K562 (cell line): ENCODE measurements at regions not wholly inside any gene's neighbourhood (a gene's known extent, or its start where the extent isn't known, plus 50 kb on each side); places are given as distances from the start of the nearest gene placed in this dataset.

Source experiments
- ATAC-seq: fragments of 200-7000 bp; cut with Tn5 transposase; 3 replicates; pipeline ENCODE4 v1.9.1; 2020; ENCODE audit warnings: moderate library complexity
- BruUV-seq: library from RNA; stranded (reverse); fragments of 400-500 nt; replicated peaks from 2 replicates; lab custom pipeline; 2021; lab: Mats Ljungman, UMichigan
- CTCF ChIA-PET: fragments of 300-600 bp; formaldehyde crosslinking; extraction: SDS; loops from one replicate; lab custom pipeline; 2021; ENCODE audit warnings: low intra/inter-chr PET ratio; lab: Yijun Ruan, JAX
- POLR2A ChIA-PET: fragments of 300-600, 350-650 bp; sonication (Branson Sonifier 250); formaldehyde crosslinking; extraction: SDS; loops from one replicate; lab custom pipeline; 2021; ENCODE audit warnings: antibody characterized with exemption, inconsistent platforms; lab: Yijun Ruan, JAX
- DNase-seq, 4 experiments: peaks; one replicate each; pipeline versions ENCODE4 v3.0.0 to v3.0.0-alpha.2; 2011 to 2018; ENCODE audit warnings: low spot score in 3 of 4, mixed read lengths in 3 of 4; ENCODE audit errors: extremely low read depth in 1 of 4
- FAIRE-seq: peaks from 2 replicates; lab custom pipeline; 2011; peaks lifted over from hg19 to GRCh38; lab: Jason Lieb, UNC
- H2AFZ ChIP-seq: 2 replicates; pipeline ENCODE4 v1.6.0; 2011; ENCODE audit warnings: low read depth, low read length, control low read depth, inconsistent platforms
- H3K27ac ChIP-seq: fragments of 200-600 bp; 3 replicates; pipeline ENCODE4 v1.8.0; 2011; ENCODE audit warnings: low read depth, mild to moderate bottlenecking, control low read depth, inconsistent platforms, low read length, moderate library complexity, mixed read lengths; ENCODE audit errors: extremely low read depth
- H3K27me3 ChIP-seq, 2 experiments: fragments of 300-600 bp in 1 of 2; 2 replicates in 1 of 2; 3 replicates in 1 of 2; pipeline versions ENCODE4 v1.6.0 to v1.8.0; 2011; ENCODE audit warnings: inconsistent platforms in 2 of 2, low read length in 2 of 2, mild to moderate bottlenecking in 1 of 2, mixed read lengths in 1 of 2, moderate library complexity in 1 of 2; ENCODE audit not compliant: control insufficient read depth in 2 of 2, insufficient read depth in 2 of 2
- H3K36me3 ChIP-seq: fragments of 300-600 bp; 3 replicates; pipeline ENCODE4 v1.8.0; 2011; ENCODE audit warnings: mild to moderate bottlenecking, low read length, inconsistent platforms; ENCODE audit not compliant: control insufficient read depth, insufficient read depth
- H3K4me1 ChIP-seq, 2 experiments: fragments of 200-600 bp in 1 of 2; replicated peaks in 1 of 2; 2 replicates in 1 of 2; 3 replicates in 1 of 2; pipeline versions ENCODE4 v1.5.1 to v1.8.0; 2011; ENCODE audit warnings: inconsistent platforms in 2 of 2, low read length in 2 of 2, mild to moderate bottlenecking in 1 of 2, mixed read lengths in 1 of 2, moderate library complexity in 1 of 2; ENCODE audit not compliant: control insufficient read depth in 2 of 2, insufficient read depth in 2 of 2
- H3K4me2 ChIP-seq: 2 replicates; pipeline ENCODE4 v1.6.1; 2011; ENCODE audit warnings: low read length, control low read depth, inconsistent platforms, mixed read lengths; ENCODE audit not compliant: insufficient read depth
- H3K4me3 ChIP-seq: fragments of 200-600 bp; sonication (generic), shearing (Covaris generic); 2 replicates; pipeline ENCODE4 v1.5.1; 2016; ENCODE audit warnings: control low read depth, inconsistent platforms
- H3K79me2 ChIP-seq: fragments of 200-600 bp; 3 replicates; pipeline ENCODE4 v1.8.0; 2011; ENCODE audit warnings: low read length, inconsistent platforms; ENCODE audit not compliant: control insufficient read depth, insufficient read depth
- H3K9ac ChIP-seq, 2 experiments: 2 replicates each; pipeline versions ENCODE4 v1.6.0 to v1.6.1; 2011; ENCODE audit warnings: low read depth in 2 of 2, low read length in 2 of 2, control low read depth in 1 of 2, inconsistent platforms in 1 of 2, mild to moderate bottlenecking in 1 of 2, mixed read lengths in 1 of 2; ENCODE audit not compliant: insufficient read depth in 1 of 2
- H3K9me1 ChIP-seq: one replicate; pipeline ENCODE4 v1.6.0; 2011; ENCODE audit warnings: inconsistent platforms, mild to moderate bottlenecking, low read length, moderate library complexity; ENCODE audit not compliant: control insufficient read depth, insufficient read depth
- H3K9me3 ChIP-seq: replicated peaks from 2 replicates; pipeline ENCODE4 v1.5.1; 2011; ENCODE audit warnings: low read depth, low read length, inconsistent platforms; ENCODE audit not compliant: control insufficient read depth, insufficient read depth
- H4K20me1 ChIP-seq: replicated peaks from 2 replicates; pipeline ENCODE4 v1.6.1; 2011; ENCODE audit warnings: low read length, inconsistent platforms, mixed read lengths; ENCODE audit not compliant: control insufficient read depth, insufficient read depth
- CHAMP1 ChIP-seq: fragments of 450-650 bp; IDR thresholded peaks from 2 replicates; pipeline ENCODE4 v1.6.1; 2016; ENCODE audit warnings: mild to moderate bottlenecking
- HMGXB4 ChIP-seq: sonication (generic); formaldehyde crosslinking; IDR thresholded peaks from 2 replicates; pipeline ENCODE4 v1.8.1; 2023; ENCODE audit warnings: mild to moderate bottlenecking, missing genetic modification reagents
- KDM1A ChIP-seq, 2 experiments: fragments of 450-650 bp; IDR thresholded peaks; 2 replicates each; pipeline ENCODE4 v1.6.1; 2016; ENCODE audit warnings: mild to moderate bottlenecking in 2 of 2
- MAFK ChIP-seq: IDR thresholded peaks from 2 replicates; pipeline ENCODE4 v1.6.1; 2011; ENCODE audit warnings: low read length, improper control_type of control experiment
- NFATC3 ChIP-seq: fragments of 450-650 bp; IDR thresholded peaks from 2 replicates; pipeline ENCODE4 v1.6.1; 2017; ENCODE audit warnings: mild to moderate bottlenecking
- RERE ChIP-seq: sonication (generic); formaldehyde crosslinking; IDR thresholded peaks from 2 replicates; pipeline ENCODE4 v1.8.0; 2023; ENCODE audit warnings: missing genetic modification reagents, mild to moderate bottlenecking, borderline replicate concordance
- STAG1 ChIP-seq: sonication (generic); formaldehyde crosslinking; IDR thresholded peaks from 2 replicates; pipeline ENCODE4 v1.5.0; 2020; ENCODE audit warnings: missing genetic modification reagents, borderline replicate concordance
- TCF7 ChIP-seq: sonication (generic); IDR thresholded peaks from 2 replicates; pipeline ENCODE4 v1.6.1; 2016; ENCODE audit warnings: antibody characterized with exemption, borderline replicate concordance
- TRIM28 ChIP-seq: fragments of 450-650 bp; IDR thresholded peaks from 2 replicates; pipeline ENCODE4 v1.6.1; 2017
- YY1 ChIP-seq, 3 experiments: IDR thresholded peaks; 2 replicates each; pipeline ENCODE4 v1.6.1; 2011; ENCODE audit warnings: low read length in 2 of 3, mild to moderate bottlenecking in 2 of 3, moderate library complexity in 2 of 3, borderline replicate concordance in 1 of 3, control low read depth in 1 of 3, low read depth in 1 of 3; ENCODE audit not compliant: insufficient read depth in 3 of 3, insufficient replicate concordance in 2 of 3, control insufficient read depth in 1 of 3, insufficient read length in 1 of 3; ENCODE audit errors: extremely low read depth in 1 of 3
- ZNF316 ChIP-seq: fragments of 450-650 bp; IDR thresholded peaks from 2 replicates; pipeline ENCODE4 v1.6.1; 2016
- ZNF696 ChIP-seq: fragments of 250-450 bp; sonication (Bioruptor Pico); conservative IDR thresholded peaks from 2 replicates; pipeline ENCODE4 v1.4.0; 2020; ENCODE audit warnings: mild to moderate bottlenecking, moderate library complexity
- ZNF77 ChIP-seq: fragments of 250-450 bp; sonication (Bioruptor Pico); IDR thresholded peaks from 2 replicates; pipeline ENCODE4 v1.5.0; 2020
- ZZZ3 ChIP-seq: fragments of 450-650 bp; IDR thresholded peaks from 2 replicates; pipeline ENCODE4 v1.6.1; 2016; ENCODE audit warnings: antibody characterized with exemption, mild to moderate bottlenecking, moderate library complexity
- WGBS: fragments of 100-300 bp; shearing (Covaris generic); methylation state at CpG from one replicate; pipeline ENCODE4 v1.1.6; 2016; ENCODE audit warnings: low coverage, mixed read lengths; ENCODE audit not compliant: insufficient coverage; ENCODE audit errors: missing lambda C conversion rate; 5-methylcytosine and 5-hydroxymethylcytosine counted together
- in situ Hi-C: fragments of 300-500 bp; cut with MboI; formaldehyde crosslinking; loops from 4 replicates; pipeline ENCODE4 v1.15.0; 2018; ENCODE audit warnings: inconsistent platforms, mixed read lengths
- intact Hi-C: fragments of 100-400 bp; cut with micrococcal nuclease; formaldehyde crosslinking; loops from 2 replicates; pipeline ENCODE4 v1.14.2; 2022

- TF ChIP-seq YY1 (IDR thresholded peaks at IDR 0.05; ENCODE audit: borderline replicate concordance in 1 of 3, control insufficient read depth in 1 of 3, extremely low read depth in 1 of 3, insufficient read depth in 3 of 3, insufficient read length in 1 of 3, insufficient replicate concordance in 2 of 3, low read depth in 1 of 3, low read length in 2 of 3), result no peak
- TF ChIP-seq HMGXB4 (CRISPR knock-in tag), result no peak
- no peak for TF ChIP-seq ZNF696
- no peak for TF ChIP-seq ZNF77 (CRISPR knock-in tag)
- no peak for TF ChIP-seq TRIM28
Measured at GRCh38 chr12:30219047-30219446, 435.3 kb upstream of the TMTC1 start (continued).

- WGBS, result 1% methylated on average over 4 of the region's 4 CpGs
- ATAC-seq (no peak), DNase-seq (no peak), FAIRE-seq (no peak)
- CTCF ChIA-PET, result no interaction called here
- Histone ChIP-seq H3K4me1 (no peaks in the 10 kb centered on the region), H3K27me3 (no peaks in the 10 kb centered on the region), H3K9ac (no peak overlapping the region), H3K4me3 (no peak overlapping the region), H3K9me3 (no peaks in the 10 kb centered on the region), H3K27ac (no peak overlapping the region), H4K20me1 (no peaks in the 10 kb centered on the region), H3K79me2 (no peaks in the 10 kb centered on the region), H3K9me1 (no peaks in the 10 kb centered on the region), H3K36me3 (no peaks in the 10 kb centered on the region), H2AFZ (no peak overlapping the region), H3K4me2 (no peak overlapping the region)
- POLR2A ChIA-PET, result no interaction called here
- BruUV-seq, result no TSS peak
- in situ Hi-C loops, result no loop called here
- intact Hi-C loops, result no loop called here
- TF ChIP-seq RERE (CRISPR knock-in tag) (no peak), KDM1A (IDR thresholded peaks at IDR 0.05) (no peak), TCF7 (no peak), ZZZ3 (no peak), CHAMP1 (no peak), ZNF316 (no peak), NFATC3 (no peak), STAG1 (CRISPR knock-in tag) (no peak), MAFK (no peak)
Measured at GRCh38 chr12:30218073-30218472, 434.3 kb upstream of the TMTC1 start.
